K562 (cell line): ENCODE measurements at regions not wholly inside any gene's neighbourhood (a gene's known extent, or its start where the extent isn't known, plus 50 kb on each side); places are given as distances from the start of the nearest gene placed in this dataset.

Experiments used
- ATAC-seq: fragments of 200-7000 bp; cut with Tn5 transposase; 3 replicates; pipeline ENCODE4 v1.9.1; 2020; ENCODE audit warnings: moderate library complexity
- BruUV-seq: library from RNA; stranded (reverse); fragments of 400-500 nt; replicated peaks from 2 replicates; lab custom pipeline; 2021; lab: Mats Ljungman, UMichigan
- CTCF ChIA-PET: fragments of 300-600 bp; formaldehyde crosslinking; extraction: SDS; loops from one replicate; lab custom pipeline; 2021; ENCODE audit warnings: low intra/inter-chr PET ratio; lab: Yijun Ruan, JAX
- POLR2A ChIA-PET: fragments of 300-600, 350-650 bp; sonication (Branson Sonifier 250); formaldehyde crosslinking; extraction: SDS; loops from one replicate; lab custom pipeline; 2021; ENCODE audit warnings: antibody characterized with exemption, inconsistent platforms; lab: Yijun Ruan, JAX
- DNase-seq, 4 experiments: peaks; one replicate each; pipeline versions ENCODE4 v3.0.0 to v3.0.0-alpha.2; 2011 to 2018; ENCODE audit warnings: low spot score in 3 of 4, mixed read lengths in 3 of 4; ENCODE audit errors: extremely low read depth in 1 of 4
- FAIRE-seq: peaks from 2 replicates; lab custom pipeline; 2011; peaks lifted over from hg19 to GRCh38; lab: Jason Lieb, UNC
- H2AFZ ChIP-seq: 2 replicates; pipeline ENCODE4 v1.6.0; 2011; ENCODE audit warnings: low read depth, low read length, control low read depth, inconsistent platforms
- H3K27ac ChIP-seq: fragments of 200-600 bp; 3 replicates; pipeline ENCODE4 v1.8.0; 2011; ENCODE audit warnings: low read depth, mild to moderate bottlenecking, control low read depth, inconsistent platforms, low read length, moderate library complexity, mixed read lengths; ENCODE audit errors: extremely low read depth
- H3K27me3 ChIP-seq, 2 experiments: fragments of 300-600 bp in 1 of 2; 2 replicates in 1 of 2; 3 replicates in 1 of 2; pipeline versions ENCODE4 v1.6.0 to v1.8.0; 2011; ENCODE audit warnings: inconsistent platforms in 2 of 2, low read length in 2 of 2, mild to moderate bottlenecking in 1 of 2, mixed read lengths in 1 of 2, moderate library complexity in 1 of 2; ENCODE audit not compliant: control insufficient read depth in 2 of 2, insufficient read depth in 2 of 2
- H3K36me3 ChIP-seq: fragments of 300-600 bp; 3 replicates; pipeline ENCODE4 v1.8.0; 2011; ENCODE audit warnings: mild to moderate bottlenecking, low read length, inconsistent platforms; ENCODE audit not compliant: control insufficient read depth, insufficient read depth
- H3K4me1 ChIP-seq, 2 experiments: fragments of 200-600 bp in 1 of 2; replicated peaks in 1 of 2; 2 replicates in 1 of 2; 3 replicates in 1 of 2; pipeline versions ENCODE4 v1.5.1 to v1.8.0; 2011; ENCODE audit warnings: inconsistent platforms in 2 of 2, low read length in 2 of 2, mild to moderate bottlenecking in 1 of 2, mixed read lengths in 1 of 2, moderate library complexity in 1 of 2; ENCODE audit not compliant: control insufficient read depth in 2 of 2, insufficient read depth in 2 of 2
- H3K4me2 ChIP-seq: 2 replicates; pipeline ENCODE4 v1.6.1; 2011; ENCODE audit warnings: low read length, control low read depth, inconsistent platforms, mixed read lengths; ENCODE audit not compliant: insufficient read depth
- H3K4me3 ChIP-seq: fragments of 200-600 bp; sonication (generic), shearing (Covaris generic); 2 replicates; pipeline ENCODE4 v1.5.1; 2016; ENCODE audit warnings: control low read depth, inconsistent platforms
- H3K79me2 ChIP-seq: fragments of 200-600 bp; 3 replicates; pipeline ENCODE4 v1.8.0; 2011; ENCODE audit warnings: low read length, inconsistent platforms; ENCODE audit not compliant: control insufficient read depth, insufficient read depth
- H3K9ac ChIP-seq, 2 experiments: 2 replicates each; pipeline versions ENCODE4 v1.6.0 to v1.6.1; 2011; ENCODE audit warnings: low read depth in 2 of 2, low read length in 2 of 2, control low read depth in 1 of 2, inconsistent platforms in 1 of 2, mild to moderate bottlenecking in 1 of 2, mixed read lengths in 1 of 2; ENCODE audit not compliant: insufficient read depth in 1 of 2
- H3K9me1 ChIP-seq: one replicate; pipeline ENCODE4 v1.6.0; 2011; ENCODE audit warnings: inconsistent platforms, mild to moderate bottlenecking, low read length, moderate library complexity; ENCODE audit not compliant: control insufficient read depth, insufficient read depth
- H3K9me3 ChIP-seq: replicated peaks from 2 replicates; pipeline ENCODE4 v1.5.1; 2011; ENCODE audit warnings: low read depth, low read length, inconsistent platforms; ENCODE audit not compliant: control insufficient read depth, insufficient read depth
- H4K20me1 ChIP-seq: replicated peaks from 2 replicates; pipeline ENCODE4 v1.6.1; 2011; ENCODE audit warnings: low read length, inconsistent platforms, mixed read lengths; ENCODE audit not compliant: control insufficient read depth, insufficient read depth
- CEBPZ ChIP-seq: fragments of 150-350 bp; IDR thresholded peaks from 2 replicates; pipeline ENCODE4 v1.6.1; 2014; ENCODE audit warnings: low read depth, mild to moderate bottlenecking, low read length, borderline replicate concordance
- DMBX1 ChIP-seq: fragments of 250-450 bp; sonication (Bioruptor Pico); IDR thresholded peaks from 2 replicates; pipeline ENCODE4 v1.8.0; 2022; ENCODE audit warnings: inconsistent platforms, mild to moderate bottlenecking, moderate library complexity, borderline replicate concordance
- HDGF ChIP-seq: fragments of 450-650 bp; IDR thresholded peaks from 2 replicates; pipeline ENCODE4 v1.6.1; 2016
- HMGN3 ChIP-seq: IDR thresholded peaks from 2 replicates; pipeline ENCODE4 v1.6.1; 2011; ENCODE audit warnings: borderline replicate concordance, low read depth, mild to moderate bottlenecking, mixed read lengths, low read length; ENCODE audit not compliant: insufficient read length; ENCODE audit errors: extremely low read depth
- HNRNPUL1 ChIP-seq: fragments of 200-400 bp; formaldehyde crosslinking; IDR thresholded peaks from 2 replicates; pipeline ENCODE4 v1.6.1; 2017; ENCODE audit warnings: low read length
- HSF4 ChIP-seq: fragments of 250-450 bp; sonication (Bioruptor Pico); IDR thresholded peaks from 2 replicates; pipeline ENCODE4 v2.1.2; 2022; ENCODE audit warnings: mild to moderate bottlenecking, moderate library complexity, borderline replicate concordance
- POU5F1 ChIP-seq: fragments of 150-350 bp; IDR thresholded peaks from 2 replicates; pipeline ENCODE4 v1.6.1; 2014; ENCODE audit warnings: borderline replicate concordance, low read length, low read depth, mild to moderate bottlenecking; ENCODE audit not compliant: partially characterized antibody
- RCOR1 ChIP-seq, 2 experiments: IDR thresholded peaks; 2 replicates each; pipeline ENCODE4 v1.6.1; 2012; ENCODE audit warnings: low read depth in 2 of 2, low read length in 2 of 2, borderline replicate concordance in 1 of 2, improper control_type of control experiment in 1 of 2
- ZSCAN29 ChIP-seq: fragments of 450-650 bp; IDR thresholded peaks from 2 replicates; pipeline ENCODE4 v1.6.1; 2017
- ZZZ3 ChIP-seq: fragments of 450-650 bp; IDR thresholded peaks from 2 replicates; pipeline ENCODE4 v1.6.1; 2016; ENCODE audit warnings: antibody characterized with exemption, mild to moderate bottlenecking, moderate library complexity
- WGBS: fragments of 100-300 bp; shearing (Covaris generic); methylation state at CpG from one replicate; pipeline ENCODE4 v1.1.6; 2016; ENCODE audit warnings: low coverage, mixed read lengths; ENCODE audit not compliant: insufficient coverage; ENCODE audit errors: missing lambda C conversion rate; 5-methylcytosine and 5-hydroxymethylcytosine counted together
- in situ Hi-C: fragments of 300-500 bp; cut with MboI; formaldehyde crosslinking; loops from 4 replicates; pipeline ENCODE4 v1.15.0; 2018; ENCODE audit warnings: inconsistent platforms, mixed read lengths
- intact Hi-C: fragments of 100-400 bp; cut with micrococcal nuclease; formaldehyde crosslinking; loops from 2 replicates; pipeline ENCODE4 v1.14.2; 2022
- TF ChIP-seq, protein P1 (sequence below): sonication (generic); formaldehyde crosslinking; IDR thresholded peaks from 2 replicates; pipeline ENCODE4 v1.8.0; 2022; ENCODE audit warnings: mild to moderate bottlenecking, missing genetic modification reagents
- TF ChIP-seq, protein P2 (sequence below): sonication (generic); formaldehyde crosslinking; IDR thresholded peaks from 2 replicates; pipeline ENCODE4 v1.8.1; 2022; ENCODE audit warnings: missing genetic modification reagents

DNA sequence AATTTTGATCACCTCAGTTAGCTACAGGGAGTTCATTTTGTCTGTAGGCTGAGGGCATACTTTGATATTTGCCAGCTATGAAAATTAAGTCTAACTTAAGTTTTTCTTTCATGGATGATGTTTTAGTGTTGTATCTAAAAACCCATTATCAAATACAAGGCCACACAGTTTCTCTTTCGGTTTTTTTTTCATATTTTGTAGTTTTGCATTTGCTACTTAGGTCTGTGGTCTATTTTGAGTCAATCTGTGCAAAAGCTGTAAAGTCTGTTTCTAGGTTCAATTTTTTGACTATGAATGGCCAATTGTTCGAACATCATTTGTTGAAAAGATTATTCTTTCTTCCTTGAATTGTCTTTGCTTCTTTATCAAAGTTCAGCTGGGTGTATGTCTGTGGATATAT, 895.6 kb upstream of the ANO3 start:
- no peak overlapping the region for H3K27ac ChIP-seq
- no peaks in the 10 kb centered on the region for H3K27me3 ChIP-seq
- intact Hi-C loops = no loop called here
- 0% methylated on average over 2 of the region's 2 CpGs for WGBS
- no peaks in the 10 kb centered on the region for H3K4me1 ChIP-seq
- POLR2A ChIA-PET = no interaction called here
- no peak overlapping the region for H3K4me3 ChIP-seq
- no peaks in the 10 kb centered on the region for H4K20me1 ChIP-seq
- no peak overlapping the region for H3K9ac ChIP-seq
- ATAC-seq (no peak), FAIRE-seq (no peak), DNase-seq (no peak)
- BruUV-seq = no TSS peak
- no peak overlapping the region for H3K4me2 ChIP-seq
- in situ Hi-C loops = no loop called here
- no peak overlapping the region for H2AFZ ChIP-seq
- no peaks in the 10 kb centered on the region for H3K79me2 ChIP-seq
- TF ChIP-seq POU5F1 = no peak
- TF ChIP-seq, protein P1, sequence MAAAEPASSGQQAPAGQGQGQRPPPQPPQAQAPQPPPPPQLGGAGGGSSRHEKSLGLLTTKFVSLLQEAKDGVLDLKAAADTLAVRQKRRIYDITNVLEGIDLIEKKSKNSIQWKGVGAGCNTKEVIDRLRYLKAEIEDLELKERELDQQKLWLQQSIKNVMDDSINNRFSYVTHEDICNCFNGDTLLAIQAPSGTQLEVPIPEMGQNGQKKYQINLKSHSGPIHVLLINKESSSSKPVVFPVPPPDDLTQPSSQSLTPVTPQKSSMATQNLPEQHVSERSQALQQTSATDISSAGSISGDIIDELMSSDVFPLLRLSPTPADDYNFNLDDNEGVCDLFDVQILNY (CRISPR knock-in tag) = no peak
- TF ChIP-seq ZZZ3 = no peak
- no peak for TF ChIP-seq HNRNPUL1
- TF ChIP-seq HMGN3 = no peak
- no peaks in the 10 kb centered on the region for H3K36me3 ChIP-seq
- CTCF ChIA-PET = no interaction called here
- no peaks in the 10 kb centered on the region for H3K9me3 ChIP-seq
- no peaks in the 10 kb centered on the region for H3K9me1 ChIP-seq

DNA sequence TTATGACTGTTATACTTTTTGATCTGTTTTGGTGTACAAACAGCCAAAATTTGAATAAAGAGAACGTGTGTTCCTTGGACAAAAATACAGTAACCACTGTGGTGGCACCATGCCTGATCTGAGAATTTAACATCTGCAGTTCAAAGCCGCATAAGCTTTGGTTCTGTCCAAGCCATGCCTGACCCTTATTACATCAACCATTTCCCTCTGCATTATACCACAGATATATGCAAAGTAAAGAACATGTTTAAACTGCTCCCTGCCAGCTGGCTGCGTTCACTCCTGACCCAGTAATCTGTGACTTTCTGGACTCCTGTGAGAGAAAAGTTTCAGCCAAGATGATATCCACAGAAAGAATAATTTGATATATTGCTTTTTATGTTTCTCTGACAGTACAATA, 890.5 kb upstream of the ANO3 start:
- H3K9ac ChIP-seq = no peak overlapping the region
- H3K4me3 ChIP-seq = no peak overlapping the region
- 2% methylated on average over 3 of the region's 3 CpGs for WGBS
- H3K27ac ChIP-seq = no peak overlapping the region
- FAIRE-seq (no peak), DNase-seq (no peak), ATAC-seq (no peak)
- intact Hi-C loops (no loop called here), in situ Hi-C loops (no loop called here)
- no peak overlapping the region for H2AFZ ChIP-seq
- H3K4me1 ChIP-seq = no peaks in the 10 kb centered on the region
- no peaks in the 10 kb centered on the region for H4K20me1 ChIP-seq
- no peak overlapping the region for H3K4me2 ChIP-seq
- H3K79me2 ChIP-seq = no peaks in the 10 kb centered on the region
- H3K36me3 ChIP-seq = no peaks in the 10 kb centered on the region
- no peaks in the 10 kb centered on the region for H3K9me1 ChIP-seq
- no peaks in the 10 kb centered on the region for H3K27me3 ChIP-seq
- ChIA-PET CTCF (no interaction called here), POLR2A (no interaction called here)
- no peaks in the 10 kb centered on the region for H3K9me3 ChIP-seq
- no TSS peak for BruUV-seq
- TF ChIP-seq HDGF (no peak), DMBX1 (no peak), HSF4 (CRISPR knock-in tag) (no peak), RCOR1 (IDR thresholded peaks at IDR 0.05; ENCODE audit: borderline replicate concordance in 1 of 2, low read depth in 2 of 2, low read length in 2 of 2) (no peak), CEBPZ (no peak), ZSCAN29 (no peak)
- TF ChIP-seq, protein P2, sequence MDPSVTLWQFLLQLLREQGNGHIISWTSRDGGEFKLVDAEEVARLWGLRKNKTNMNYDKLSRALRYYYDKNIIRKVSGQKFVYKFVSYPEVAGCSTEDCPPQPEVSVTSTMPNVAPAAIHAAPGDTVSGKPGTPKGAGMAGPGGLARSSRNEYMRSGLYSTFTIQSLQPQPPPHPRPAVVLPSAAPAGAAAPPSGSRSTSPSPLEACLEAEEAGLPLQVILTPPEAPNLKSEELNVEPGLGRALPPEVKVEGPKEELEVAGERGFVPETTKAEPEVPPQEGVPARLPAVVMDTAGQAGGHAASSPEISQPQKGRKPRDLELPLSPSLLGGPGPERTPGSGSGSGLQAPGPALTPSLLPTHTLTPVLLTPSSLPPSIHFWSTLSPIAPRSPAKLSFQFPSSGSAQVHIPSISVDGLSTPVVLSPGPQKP (CRISPR knock-in tag) = no peak
